ENCODE measurements at regions not wholly inside any gene's neighbourhood (a gene's known extent, or its start where the extent isn't known, plus 50 kb on each side); places are given as distances from the start of the nearest gene placed in this dataset.
"Not testable (repeated sequence)": the region's sequence is repeated elsewhere in the genome, so short reads cannot be mapped to it uniquely, and the experiment has no call there.

DNA sequence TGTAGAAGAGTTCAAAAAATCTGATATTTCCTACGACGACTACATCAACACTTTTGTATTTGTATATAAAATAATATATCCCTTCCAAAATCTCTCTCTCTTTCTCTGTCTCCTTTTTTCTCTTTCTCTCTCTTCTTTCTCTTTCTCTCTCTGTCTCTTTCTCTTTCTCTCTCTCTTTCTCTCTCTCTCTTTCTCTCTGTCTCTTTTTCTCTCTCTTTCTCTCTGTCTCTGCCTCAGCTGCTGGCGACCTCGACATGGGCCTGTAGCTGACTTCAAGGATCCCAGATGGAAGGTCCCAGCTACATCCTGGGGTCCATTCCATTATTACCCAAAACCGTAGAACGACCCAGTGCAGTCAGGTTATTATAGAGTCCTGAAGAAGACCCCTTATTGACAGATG is 90.0 kb downstream of the CD24 start:
- DNase-seq, result no peak

DNA sequence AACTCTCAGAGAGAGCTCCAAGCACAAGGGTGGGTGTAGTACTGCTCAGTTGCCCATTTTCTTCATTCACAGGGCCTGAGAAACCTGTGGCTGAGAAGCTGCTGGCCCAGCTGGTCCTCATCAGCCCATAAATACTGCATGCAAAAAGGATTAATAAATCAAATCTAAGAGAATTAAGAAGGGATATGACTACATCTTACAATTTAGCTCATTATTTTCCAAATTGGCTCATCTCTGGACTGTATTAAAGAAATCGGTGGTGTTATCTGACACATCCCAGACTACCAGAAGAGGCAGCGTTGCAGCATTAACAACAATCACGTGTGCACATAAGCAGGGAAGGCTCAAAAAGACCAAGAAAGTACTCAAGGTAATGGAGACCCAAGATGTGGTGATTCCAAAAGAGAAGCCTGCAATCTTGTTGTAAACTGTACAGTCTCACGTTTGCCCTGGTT is 90.7 kb downstream of the CD24 start:
- DNase-seq, result no peak

DNA sequence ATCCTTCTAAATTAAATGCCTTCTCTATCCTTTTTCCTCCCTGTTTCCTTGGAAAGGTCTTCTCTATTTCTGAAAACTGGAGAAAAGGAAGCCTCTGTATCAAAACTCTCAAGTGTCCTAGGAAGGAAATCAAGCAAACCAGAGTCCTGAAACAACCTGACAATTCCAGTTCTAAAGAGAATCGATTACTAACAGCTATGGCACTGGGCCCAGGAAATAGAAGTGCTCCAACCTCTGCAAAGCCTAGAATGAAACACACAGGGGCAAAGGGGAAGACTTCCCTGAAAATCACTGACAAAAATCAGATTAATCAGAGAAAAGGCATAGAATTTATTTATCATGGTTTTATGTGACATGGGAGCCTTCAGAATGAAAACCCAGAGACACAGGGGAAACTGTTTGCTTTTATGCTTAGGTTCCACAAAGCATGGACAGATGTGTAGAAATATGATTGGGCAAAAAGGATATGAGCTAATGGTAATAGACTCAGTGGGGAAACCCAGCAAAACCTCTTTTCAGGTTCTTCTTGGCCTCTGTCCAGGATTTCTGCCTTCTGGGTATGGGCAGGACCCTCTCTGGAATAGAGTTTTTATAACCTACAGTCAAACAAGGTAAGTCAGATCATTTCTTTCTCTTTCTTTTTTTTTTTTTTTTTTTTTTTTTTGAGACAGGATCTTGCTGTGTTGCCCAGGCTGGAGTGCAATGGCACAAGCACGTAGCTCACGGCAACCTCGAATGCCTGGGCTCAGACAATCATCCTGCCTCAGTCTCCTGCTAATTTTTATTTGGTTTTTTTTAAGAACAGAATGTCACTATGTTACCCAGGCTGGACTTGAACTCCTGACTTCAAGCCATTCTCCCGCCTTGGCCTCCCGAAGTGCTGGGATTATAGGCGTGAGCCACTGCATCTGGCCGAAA is 91.7 kb downstream of the CD24 start:
- DNase-seq, result no peak

DNA sequence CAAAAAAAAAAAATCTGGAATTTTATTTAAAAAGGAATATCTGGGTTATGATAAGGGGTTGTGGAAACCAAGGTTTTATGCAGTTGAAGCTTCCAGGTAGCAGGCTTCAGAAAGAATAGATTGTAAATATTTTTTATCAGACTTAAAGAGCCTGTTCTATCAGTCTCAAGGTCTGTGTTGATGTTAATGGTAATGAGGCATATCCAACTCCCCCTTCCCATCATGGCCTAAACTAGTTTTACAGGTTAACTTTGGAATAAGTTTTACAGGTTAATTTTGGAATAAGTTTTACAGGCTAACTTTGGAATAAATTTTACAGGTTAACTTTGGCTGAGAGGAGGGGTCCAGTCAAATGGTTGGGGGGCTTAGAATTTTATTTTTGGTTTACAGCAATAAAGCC is 92.4 kb downstream of the CD24 start:
- no peak for DNase-seq

DNA sequence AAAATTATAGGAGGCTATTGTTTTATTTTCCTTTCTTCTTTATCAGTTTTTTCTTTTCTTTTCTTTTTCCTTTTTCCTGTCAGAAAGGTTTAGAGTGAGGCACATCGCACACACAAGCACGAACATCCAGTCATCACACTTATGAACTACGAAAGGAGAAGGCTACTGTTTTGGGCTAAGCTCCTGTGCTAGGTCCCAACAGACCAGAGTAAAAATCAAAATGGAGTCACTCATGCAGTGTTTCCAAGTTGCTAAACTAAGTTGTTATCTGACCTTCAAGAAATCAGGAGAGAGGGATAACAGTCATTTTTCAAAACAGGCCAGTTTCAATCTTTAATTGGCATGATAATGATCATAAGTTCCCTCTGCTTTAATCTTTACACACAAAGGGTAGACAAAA is 93.6 kb downstream of the CD24 start:
- DNase-seq, result no peak

DNA sequence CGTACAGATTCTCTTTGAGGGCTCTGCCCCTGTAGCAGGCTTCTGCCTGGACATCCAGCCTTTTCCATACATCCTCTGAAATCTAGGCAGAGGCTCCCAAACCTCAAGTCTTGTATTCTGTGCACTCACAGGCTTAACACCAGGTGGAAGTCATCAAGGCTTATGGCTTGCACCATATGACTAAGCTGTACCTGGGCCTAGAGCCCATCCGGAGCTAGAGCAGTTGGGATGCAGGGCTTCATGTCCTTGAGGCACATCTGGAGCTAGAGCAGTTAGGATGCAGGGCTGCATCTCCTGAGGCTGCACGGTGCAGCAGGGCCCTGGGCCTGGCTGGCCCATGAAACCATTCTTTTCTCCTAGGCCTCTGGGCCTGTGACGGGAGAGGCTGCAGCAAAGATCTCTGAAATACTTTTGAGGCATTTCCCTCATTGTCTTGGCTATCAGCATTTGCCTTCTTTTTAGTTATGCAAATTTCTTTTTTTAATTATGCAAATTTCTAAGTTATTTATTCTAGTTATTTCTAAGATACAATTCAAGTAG is 98.7 kb downstream of the CD24 start:
- no peak for DNase-seq

DNA sequence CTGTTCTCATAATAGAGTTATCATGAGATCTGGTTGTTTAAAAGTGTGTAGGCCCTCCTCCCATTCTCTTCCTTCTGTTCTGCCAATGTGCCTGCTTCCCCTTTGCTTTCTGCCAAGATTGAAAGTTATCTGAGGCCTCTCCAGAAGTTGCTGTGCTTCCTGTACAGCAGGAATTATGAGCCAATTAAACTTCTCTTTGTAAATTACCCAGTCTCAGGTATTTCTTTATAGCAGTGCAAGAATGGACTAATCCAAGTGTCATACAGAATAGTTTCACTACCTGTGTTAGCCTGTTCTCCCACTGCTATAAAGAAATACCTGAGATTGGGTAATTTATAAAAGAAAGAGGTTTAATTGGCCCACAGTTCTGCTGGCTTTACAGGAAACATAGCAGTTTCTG is 100.0 kb downstream of the CD24 start:
- DNase-seq, result no peak

DNA sequence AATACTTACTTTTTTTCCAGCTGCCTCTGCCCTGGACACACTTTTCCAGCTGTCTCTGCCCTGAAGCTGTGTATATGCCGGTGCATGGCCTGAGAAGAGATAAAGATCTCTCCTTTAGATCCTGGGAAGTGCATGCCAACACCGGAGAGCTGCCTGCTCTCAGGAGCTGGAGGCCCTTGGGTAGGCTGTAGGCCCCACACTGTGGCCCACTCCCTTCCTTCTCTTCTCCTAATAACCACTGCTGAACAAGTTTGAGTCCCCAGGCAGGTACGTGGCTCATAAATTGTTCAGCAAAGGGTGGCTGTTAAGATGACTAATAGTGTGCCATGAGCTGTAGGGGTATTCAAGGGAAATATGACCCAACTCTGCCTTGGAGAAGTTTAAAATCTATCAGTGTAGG is 102.5 kb downstream of the CD24 start:
- no peak for DNase-seq

DNA sequence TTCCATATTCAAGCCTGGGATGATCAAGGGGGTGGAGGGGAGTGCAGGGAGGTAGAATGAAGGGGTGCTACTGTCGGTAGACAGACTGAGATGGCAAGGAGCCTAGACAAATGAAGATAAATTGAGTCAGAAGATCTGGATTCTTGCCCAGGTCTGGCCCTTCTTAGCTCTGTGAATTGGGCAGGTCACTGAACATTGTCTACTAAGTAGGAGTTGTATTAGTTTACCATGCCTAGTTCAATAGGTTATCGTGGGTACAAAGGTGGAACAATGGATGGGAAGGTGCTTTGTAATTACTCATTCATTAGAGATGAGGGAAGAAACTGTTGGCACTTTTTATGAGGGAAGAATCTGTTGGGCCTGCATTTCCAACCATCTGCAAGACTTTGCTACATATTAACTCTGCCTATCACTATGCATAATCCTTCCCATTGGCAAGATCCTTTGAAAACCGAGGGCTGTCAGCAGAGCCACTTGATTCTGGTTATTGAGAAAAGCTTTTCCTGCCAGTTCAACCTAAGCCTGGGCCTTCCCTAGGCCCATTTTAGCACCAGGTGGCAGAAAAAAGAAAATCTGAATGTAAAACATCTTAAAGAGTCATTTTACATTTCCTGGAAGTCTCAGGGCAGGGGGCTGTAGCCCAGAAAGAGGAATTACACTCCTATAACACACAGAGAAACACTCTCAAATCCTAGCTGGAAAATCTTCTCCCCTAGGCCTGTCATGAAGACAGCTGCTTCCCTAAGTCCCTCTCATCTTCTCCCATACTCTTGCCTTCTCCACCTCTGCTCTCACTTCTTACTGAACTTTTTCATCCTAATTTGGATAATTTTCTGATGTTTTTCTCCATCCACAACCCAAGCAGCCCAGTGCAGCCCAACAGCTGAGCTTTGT is 103.5 kb downstream of the CD24 start:
- no peak for DNase-seq

DNA sequence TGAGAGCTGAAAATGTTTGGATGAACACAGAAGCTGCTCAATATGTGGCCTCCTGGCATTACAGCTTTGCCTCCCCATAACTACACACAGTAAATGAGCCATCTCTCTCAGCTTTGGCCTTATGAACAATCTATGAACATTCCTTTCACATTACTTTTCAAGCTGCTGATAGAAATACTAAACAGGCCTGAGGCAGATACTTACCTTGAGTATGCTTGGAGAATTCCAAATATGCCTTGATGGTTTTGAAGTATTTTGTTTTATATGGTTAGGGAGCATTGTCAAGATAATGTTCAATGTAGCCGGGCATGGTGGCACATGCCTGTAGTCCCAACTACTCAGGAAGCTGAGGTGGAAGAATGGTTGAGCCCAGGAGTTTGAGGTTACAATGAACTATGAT is 104.5 kb downstream of the CD24 start:
- no peak for DNase-seq

DNA sequence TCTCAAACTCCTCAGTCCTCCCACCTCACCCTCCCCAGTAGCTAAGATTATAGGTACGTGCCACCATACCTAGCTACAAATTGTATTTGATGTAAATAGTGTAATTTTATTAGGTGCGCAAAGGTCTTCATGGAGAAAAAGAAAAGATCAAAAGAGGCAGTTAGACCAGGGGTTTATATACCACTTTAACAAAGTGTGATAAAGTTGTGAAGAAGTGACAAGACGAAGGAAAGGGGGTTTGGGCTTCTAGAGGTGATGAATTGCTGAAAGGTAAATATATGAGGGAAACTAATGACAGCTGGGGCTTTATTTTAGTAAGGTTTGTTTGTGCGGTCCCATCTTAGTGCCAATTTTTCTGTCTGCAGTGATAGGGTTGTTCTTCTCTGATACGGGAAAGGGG is 105.3 kb downstream of the CD24 start:
- no peak for DNase-seq

DNA sequence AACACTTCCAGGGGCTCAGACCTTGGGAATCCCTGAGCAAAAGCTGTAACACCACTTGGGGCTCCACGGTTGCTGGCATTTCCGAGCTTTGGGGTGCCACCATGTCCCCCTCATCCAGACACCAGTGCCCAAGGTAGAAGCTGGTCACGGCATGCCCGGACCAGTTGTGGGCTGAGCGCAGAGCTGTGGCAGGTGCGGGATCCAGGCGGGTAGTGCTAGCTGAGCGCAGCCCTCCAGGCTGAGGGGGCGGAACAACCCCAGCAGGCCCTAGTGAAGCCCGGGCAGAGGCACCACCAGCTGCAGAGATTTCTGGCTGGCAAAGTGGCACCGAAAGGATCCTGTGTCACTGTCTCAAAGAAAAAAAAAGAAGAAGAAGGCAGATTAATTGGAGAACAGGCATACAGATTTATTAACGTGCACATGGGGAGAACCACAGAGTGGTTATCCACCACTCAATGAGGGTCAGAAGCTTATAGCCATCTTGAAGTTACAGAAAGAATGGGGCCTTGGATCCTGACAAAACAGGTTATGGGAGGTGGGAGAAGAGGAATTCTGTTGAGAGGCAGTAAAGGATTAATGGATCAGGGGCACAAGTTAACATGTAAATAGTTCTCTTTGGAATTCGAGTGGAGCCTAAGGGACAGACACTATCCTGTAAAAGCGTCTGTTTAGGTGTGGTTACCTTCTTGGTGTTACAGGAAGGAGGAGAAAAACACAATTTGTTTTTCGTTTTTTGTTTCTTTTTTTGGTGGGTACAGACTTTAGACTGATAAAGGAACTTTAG is 107.5 kb downstream of the CD24 start:
- no peak for DNase-seq

DNA sequence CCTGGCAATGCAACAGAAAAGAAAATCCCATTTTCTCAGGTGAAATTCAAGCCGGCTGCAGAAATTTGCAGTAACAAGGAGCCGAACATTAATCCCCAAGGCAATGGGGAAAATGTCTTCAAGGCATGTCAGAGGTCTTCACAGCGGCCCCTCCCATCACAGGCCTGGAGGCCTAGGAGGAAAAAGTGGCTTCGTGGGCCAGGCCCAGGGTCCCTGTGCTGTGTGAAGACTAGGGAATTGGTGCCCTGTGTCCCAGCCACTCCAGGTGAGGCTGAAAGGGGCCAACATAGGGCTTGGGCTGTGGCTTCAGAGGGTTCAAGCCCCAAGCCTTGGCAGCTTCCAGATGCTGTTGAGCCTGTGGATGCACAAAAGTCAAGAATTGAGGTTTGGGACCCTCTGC is 111.7 kb downstream of the CD24 start:
- no peak for DNase-seq

DNA sequence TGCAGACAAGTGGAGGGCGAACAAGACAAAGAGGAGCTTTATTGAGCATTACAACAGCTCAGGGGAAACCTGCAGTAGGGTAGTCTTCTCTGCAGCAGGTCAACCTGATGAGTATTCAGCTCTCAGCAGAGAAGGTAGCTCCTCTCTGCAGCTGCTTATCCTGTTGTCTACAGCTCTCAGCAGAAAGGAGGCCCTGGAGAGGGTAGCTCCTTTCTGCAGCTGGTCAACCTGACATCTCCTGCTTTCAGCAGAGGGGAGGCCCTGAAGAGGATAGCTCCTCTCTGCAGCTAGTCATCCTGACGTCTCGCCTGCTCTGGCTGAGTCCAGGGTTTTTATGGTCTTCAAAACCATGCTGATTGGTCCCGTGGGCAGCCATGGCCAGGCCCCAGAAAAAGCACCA is 113.6 kb downstream of the CD24 start:
- DNase-seq, result no peak

DNA sequence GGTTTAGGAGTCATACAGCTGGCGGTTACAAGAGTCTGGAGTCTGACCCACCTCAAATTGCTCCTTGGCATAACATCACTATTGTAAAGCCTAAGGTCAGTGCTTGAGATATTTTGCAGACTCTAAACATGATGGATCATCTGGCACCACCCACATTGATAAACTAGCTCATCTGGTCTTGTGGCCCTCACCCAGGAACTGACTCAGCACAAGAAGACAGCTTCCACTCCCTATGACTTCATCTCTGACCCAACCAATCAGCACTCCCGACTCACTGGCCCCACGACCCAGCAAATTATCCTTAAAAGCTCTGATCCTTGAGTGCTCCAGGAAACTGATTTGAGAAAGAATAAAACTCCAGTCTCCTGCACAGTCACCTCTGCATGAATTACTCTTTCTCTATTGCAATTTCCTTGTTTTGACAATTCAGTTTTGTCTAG is 115.9 kb downstream of the CD24 start:
- DNase-seq, result no peak

DNA sequence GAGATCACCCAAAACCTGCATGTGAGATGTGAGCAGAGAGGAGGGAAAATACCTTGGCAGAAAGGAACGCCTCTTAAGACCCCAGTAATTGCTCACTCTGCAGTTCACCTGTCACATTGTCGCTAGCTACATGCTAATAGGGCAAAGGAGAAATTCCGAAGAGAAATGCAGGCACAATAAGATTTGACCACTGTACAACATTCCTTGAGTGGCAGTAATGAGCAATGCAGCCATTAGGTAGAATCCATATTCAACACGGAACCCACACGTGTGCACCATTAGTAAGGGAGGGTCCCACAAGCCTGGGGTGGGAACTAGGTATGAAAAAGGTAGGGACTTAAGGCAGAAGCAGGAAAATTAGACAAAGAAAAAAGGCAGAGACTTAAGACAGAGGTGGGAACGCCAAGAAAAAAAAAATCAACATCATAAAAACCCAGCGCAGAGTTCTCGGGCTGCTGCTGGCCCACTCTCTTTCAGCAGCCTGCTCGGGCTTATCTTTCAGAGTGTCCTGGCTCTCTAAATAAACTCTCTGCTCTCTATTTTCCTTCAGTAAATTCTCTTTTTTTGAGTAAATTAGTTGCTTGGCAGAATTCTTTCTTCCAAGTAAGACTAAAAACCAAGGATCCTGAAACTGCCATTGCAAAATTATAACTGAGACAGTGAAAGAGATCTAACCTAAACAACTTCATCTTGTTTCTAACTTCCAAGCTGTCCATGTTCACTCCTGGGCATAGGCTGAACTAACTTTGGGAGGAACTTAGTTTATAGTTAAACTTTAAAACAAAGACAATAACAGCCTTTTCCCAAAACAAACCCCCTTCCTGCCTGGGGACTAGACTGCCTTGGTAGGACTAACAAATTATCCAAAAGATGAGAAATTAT is 116.5 kb downstream of the CD24 start:
- DNase-seq, result no peak

DNA sequence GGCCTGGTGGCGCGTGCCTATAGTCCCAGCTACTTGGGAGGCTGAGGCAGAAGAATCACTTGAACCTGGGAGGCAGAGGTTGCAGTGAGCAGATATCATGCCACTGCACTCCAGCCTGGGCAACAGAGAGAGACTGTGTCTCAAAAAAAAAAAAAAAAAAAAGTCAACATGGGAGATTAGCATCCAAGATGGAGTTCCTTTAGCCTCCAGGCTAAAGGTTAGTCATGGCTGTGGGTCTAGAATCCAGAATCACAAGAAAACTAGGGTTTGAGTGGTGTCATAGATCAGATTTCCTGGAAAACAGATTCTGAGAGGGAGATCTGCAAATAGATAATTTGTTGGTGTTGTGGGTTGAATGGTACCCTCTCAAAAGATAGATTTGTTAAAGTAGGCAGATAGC is 117.2 kb downstream of the CD24 start:
- DNase-seq, result not testable (repeated sequence)

DNA sequence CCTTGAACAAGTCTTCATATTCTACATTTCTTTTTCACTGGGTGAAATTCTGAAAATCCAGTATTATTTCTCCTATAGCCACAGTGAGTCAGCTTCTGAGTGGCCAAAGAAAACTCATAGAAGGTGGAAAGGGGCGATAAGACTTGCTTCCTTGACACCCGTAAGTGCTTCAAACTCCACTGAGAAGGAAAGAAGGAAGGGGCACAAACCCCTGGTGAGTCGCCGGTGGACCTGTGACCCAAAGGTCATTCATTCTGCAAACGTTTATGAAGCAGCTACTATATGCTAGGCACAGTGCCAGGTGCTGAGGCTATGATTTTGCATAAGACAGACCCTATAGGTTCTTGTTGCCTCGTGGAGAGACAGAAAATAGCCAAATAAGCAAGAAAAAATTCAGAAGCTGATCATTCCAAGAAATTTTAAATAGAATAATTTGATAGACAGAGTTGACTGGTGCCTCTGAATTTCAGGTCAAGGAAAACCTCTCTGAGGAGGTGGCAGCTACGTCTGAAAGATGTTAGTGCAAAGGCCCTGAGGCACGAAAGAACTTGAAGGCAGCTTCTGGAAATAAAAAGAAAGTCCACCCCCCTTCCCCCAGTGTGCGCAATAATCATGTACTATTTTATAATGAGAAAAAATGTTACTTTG is 118.2 kb downstream of the CD24 start:
- no peak for DNase-seq

DNA sequence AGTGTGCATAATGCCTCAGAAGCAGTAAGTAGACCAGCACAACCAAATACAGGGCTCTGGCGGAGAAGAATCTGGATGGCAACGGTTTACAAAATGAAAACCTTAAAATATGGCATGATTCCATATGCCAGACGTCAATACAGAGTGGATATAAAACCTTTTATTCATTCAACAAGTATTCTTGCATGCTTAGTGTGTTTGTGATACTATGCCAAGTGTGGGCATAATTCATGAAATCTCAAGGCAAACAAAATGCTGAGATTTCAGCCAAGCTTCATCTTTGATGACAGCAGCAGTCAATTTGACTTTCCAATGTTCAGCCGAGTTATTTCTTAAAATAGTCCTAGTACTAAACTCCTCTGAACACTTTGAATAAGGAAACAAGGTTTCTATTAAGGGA is 119.4 kb downstream of the CD24 start:
- no peak for DNase-seq

DNA sequence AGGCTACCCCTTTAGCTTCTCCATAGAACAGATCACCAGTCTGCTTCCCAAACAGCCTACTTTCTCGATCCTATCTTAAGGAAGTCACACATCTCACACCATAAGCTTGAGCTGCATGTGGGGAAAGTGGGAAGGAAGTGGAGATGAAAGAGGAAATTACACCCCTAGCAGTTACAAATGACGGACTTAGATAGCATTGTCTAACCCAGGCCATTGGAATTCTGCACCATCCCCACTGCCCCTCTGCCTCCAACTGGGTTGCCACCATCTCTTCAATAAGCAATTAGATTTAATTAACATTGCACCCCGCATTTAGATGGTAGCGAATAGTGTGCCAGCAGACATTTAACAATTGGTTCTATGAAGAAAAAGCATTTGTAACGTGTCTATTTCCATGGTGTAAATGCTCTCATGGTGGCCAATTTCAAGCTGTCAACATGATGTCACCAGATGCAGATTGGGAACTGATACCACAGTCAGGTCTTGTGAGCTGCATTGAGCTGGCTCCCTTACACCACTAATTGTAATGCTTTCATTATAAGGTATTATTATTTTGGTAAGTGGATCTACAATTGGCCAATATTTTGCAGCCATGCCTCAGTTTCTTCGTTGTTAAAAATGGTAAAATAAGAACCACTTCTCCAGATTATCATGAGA is 124.7 kb downstream of the CD24 start:
- DNase-seq, result no peak

Measured in muscle of arm (tissue), 1 donor.